Endodermal cell (in vitro differentiated cells): ENCODE measurements at regions not wholly inside any gene's neighbourhood (a gene's known extent, or its start where the extent isn't known, plus 50 kb on each side); places are given as distances from the start of the nearest gene placed in this dataset.

Experiments used
- DNase-seq: peaks from one replicate; pipeline ENCODE4 v3.0.0-alpha.2; 2017
- H3K27ac ChIP-seq: 2 replicates; pipeline ENCODE4 v1.5.1; 2013; ENCODE audit warnings: mild to moderate bottlenecking, low read depth, low read length, moderate library complexity
- H3K27me3 ChIP-seq: 2 replicates; pipeline ENCODE4 v1.6.1; 2013; ENCODE audit warnings: mild to moderate bottlenecking, low read length, moderate library complexity; ENCODE audit not compliant: insufficient read depth, control insufficient read depth, poor library complexity, severe bottlenecking
- H3K36me3 ChIP-seq: 2 replicates; pipeline ENCODE4 v1.7.0; 2013; ENCODE audit warnings: mild to moderate bottlenecking, low read length, moderate library complexity; ENCODE audit not compliant: control insufficient read depth, insufficient read depth
- H3K4me1 ChIP-seq: one replicate; pipeline ENCODE4 v1.7.0; 2013; ENCODE audit warnings: low read length; ENCODE audit not compliant: control insufficient read depth, insufficient read depth
- H3K4me3 ChIP-seq: 2 replicates; pipeline ENCODE4 v1.5.1; 2013; ENCODE audit warnings: mild to moderate bottlenecking, low read length, moderate library complexity
- H3K9ac ChIP-seq: 2 replicates; pipeline ENCODE4 v1.6.1; 2013; ENCODE audit warnings: mild to moderate bottlenecking, low read length, moderate library complexity; ENCODE audit not compliant: poor library complexity, severe bottlenecking; ENCODE audit errors: extremely low read depth
- H3K9me3 ChIP-seq: 2 replicates; pipeline ENCODE4 v1.6.1; 2013; ENCODE audit warnings: mild to moderate bottlenecking, low read length, moderate library complexity; ENCODE audit not compliant: control insufficient read depth
- H3K27ac Mint-ChIP-seq: 2 replicates; pipeline ENCODE4 v1.8.0; 2020; ENCODE audit warnings: mixed read lengths
- H3K27me3 Mint-ChIP-seq: 2 replicates; pipeline ENCODE4 v1.8.0; 2021; ENCODE audit warnings: mild to moderate bottlenecking, mixed read lengths; ENCODE audit not compliant: insufficient read depth
- H3K36me3 Mint-ChIP-seq: 2 replicates; pipeline ENCODE4 v1.8.0; 2020; ENCODE audit warnings: low read depth, mixed read lengths
- H3K4me1 Mint-ChIP-seq: 2 replicates; pipeline ENCODE4 v1.8.0; 2020; ENCODE audit warnings: mixed read lengths
- H3K4me3 Mint-ChIP-seq: 2 replicates; pipeline ENCODE4 v1.8.0; 2020; ENCODE audit warnings: mild to moderate bottlenecking, moderate library complexity, mixed read lengths
- H3K9me3 Mint-ChIP-seq: 2 replicates; pipeline ENCODE4 v1.8.0; 2020; ENCODE audit warnings: mild to moderate bottlenecking, mixed read lengths
- CTCF ChIP-seq: fragments of 200-600 bp; sonication (generic); conservative IDR thresholded peaks from 2 replicates; pipeline ENCODE4 v1.5.0; 2021; ENCODE audit warnings: antibody characterized with exemption, mild to moderate bottlenecking
- WGBS, 2 experiments: methylation state at CpG; one replicate each; pipeline versions ENCODE4 v1.1.5 to v1.1.7; 2013; ENCODE audit warnings: missing lambda C conversion rate in 2 of 2, mixed read lengths in 1 of 2; ENCODE audit not compliant: insufficient coverage in 1 of 2, insufficient read length in 1 of 2; 5-methylcytosine and 5-hydroxymethylcytosine counted together

- Histone ChIP-seq H3K4me1 (no peaks in the 10 kb centered on the region), H3K36me3 (no peaks in the 10 kb centered on the region), H3K4me3 (no peak overlapping the region), H3K27me3 (no peaks in the 10 kb centered on the region), H3K9me3 (peaks cover 51% of the 10 kb centered on the region), H3K27ac (no peak overlapping the region), H3K9ac (no peak overlapping the region)
- H3K4me1 Mint-ChIP-seq = no peaks in the 10 kb centered on the region
- DNase-seq = no peak
- TF ChIP-seq CTCF = no peak
- H3K36me3 Mint-ChIP-seq = no peaks in the 10 kb centered on the region
- 93% methylated on average over 2 of the region's 2 CpGs; no CpG with 5 or more reads in 1 of the 2 experiments for WGBS, 2 experiments
- H3K4me3 Mint-ChIP-seq = no peak overlapping the region
- H3K9me3 Mint-ChIP-seq = peaks cover 49% of the 10 kb centered on the region
- H3K27me3 Mint-ChIP-seq = peaks cover 41% of the 10 kb centered on the region
- no peak overlapping the region for H3K27ac Mint-ChIP-seq
These were observed 73.6 kb upstream of the GNAZ start for GRCh38 chr22:22996511-22997261.

- Histone ChIP-seq H3K27me3 (no peaks in the 10 kb centered on the region), H3K27ac (no peak overlapping the region)
- peaks cover 53% of the 10 kb centered on the region for H3K9me3 Mint-ChIP-seq
These were observed 72.9 kb upstream of the GNAZ start for GRCh38 chr22:22997262-22997898.

GRCh38 chr22:22997988-22998387, 72.3 kb upstream of the GNAZ start:
- Histone ChIP-seq H3K27ac (no peak overlapping the region), H3K9me3 (peaks cover 51% of the 10 kb centered on the region), H3K9ac (no peak overlapping the region), H3K27me3 (no peaks in the 10 kb centered on the region), H3K4me1 (no peaks in the 10 kb centered on the region), H3K36me3 (no peaks in the 10 kb centered on the region), H3K4me3 (no peak overlapping the region)
- Mint-ChIP-seq H3K4me3 (no peak overlapping the region), H3K9me3 (peaks cover 53% of the 10 kb centered on the region), H3K4me1 (no peaks in the 10 kb centered on the region), H3K36me3 (no peaks in the 10 kb centered on the region), H3K27me3 (peaks cover 42% of the 10 kb centered on the region), H3K27ac (no peak overlapping the region)
- TF ChIP-seq CTCF = no peak
- DNase-seq = no peak

More at GRCh38 chr22:22997262-22997898, 72.9 kb upstream of the GNAZ start:
- H3K27ac Mint-ChIP-seq = no peak overlapping the region
- Histone ChIP-seq H3K9ac (no peak overlapping the region), H3K9me3 (peaks cover 51% of the 10 kb centered on the region), H3K36me3 (no peaks in the 10 kb centered on the region), H3K4me1 (no peaks in the 10 kb centered on the region), H3K4me3 (no peak overlapping the region)
- no peak overlapping the region for H3K4me3 Mint-ChIP-seq
- peaks cover 43% of the 10 kb centered on the region for H3K27me3 Mint-ChIP-seq
- DNase-seq = no peak
- TF ChIP-seq CTCF = no peak
- H3K36me3 Mint-ChIP-seq = no peaks in the 10 kb centered on the region
- H3K4me1 Mint-ChIP-seq = no peaks in the 10 kb centered on the region
